HCT116 (cell line): ENCODE measurements at regions not wholly inside any gene's neighbourhood (a gene's known extent, or its start where the extent isn't known, plus 50 kb on each side); places are given as distances from the start of the nearest gene placed in this dataset.

ENCODE experiments used
- ATAC-seq: fragments of 200-7000 bp; cut with Tn5 transposase; 2 replicates; pipeline ENCODE4 v1.9.1; 2020; ENCODE audit warnings: mild to moderate bottlenecking, moderate library complexity
- BruUV-seq: library from RNA; stranded (reverse); fragments of 400-500 nt; replicated peaks from 2 replicates; lab custom pipeline; 2021; lab: Mats Ljungman, UMichigan
- CTCF ChIA-PET: fragments of 300-600 bp; sonication (Branson Sonifier 250); formaldehyde crosslinking; loops from one replicate; lab custom pipeline; 2021; ENCODE audit warnings: antibody characterized with exemption; lab: Charles Lee
- POLR2A ChIA-PET: fragments of 300-600, 350-600 bp; sonication (Branson Sonifier 250); formaldehyde crosslinking; loops from one replicate; lab custom pipeline; 2021; ENCODE audit warnings: antibody characterized with exemption; lab: Charles Lee
- RAD21 ChIA-PET, 2 experiments: fragments of 300-600 bp; sonication (Branson Sonifier 250); formaldehyde crosslinking; loops; one replicate each; lab custom pipeline; 2023; ENCODE audit warnings: low total read pairs in 2 of 2; ENCODE audit not compliant: uncharacterized antibody in 2 of 2, unreplicated experiment in 2 of 2, low non-redundant PET in 1 of 2; lab: Charles Lee
- DNase-seq: peaks from one replicate; pipeline ENCODE4 v3.0.0-alpha.2; 2010; ENCODE audit warnings: low read depth, low spot score
- H2AFZ ChIP-seq: fragments of 200-600 bp; shearing (Covaris generic), sonication (generic); 2 replicates; pipeline ENCODE4 v1.6.1; 2017; ENCODE audit warnings: low read depth, mixed run types, mixed read lengths, antibody characterized with exemption, low read length; ENCODE audit not compliant: poor library complexity, severe bottlenecking
- H3K27ac ChIP-seq: 2 replicates; pipeline ENCODE4 v1.5.1; 2012; ENCODE audit warnings: low read depth, low read length
- H3K27me3 ChIP-seq: fragments of 200-600 bp; sonication (generic); 2 replicates; pipeline ENCODE4 v1.6.1; 2016; ENCODE audit warnings: mixed run types, low read length, mixed read lengths; ENCODE audit not compliant: insufficient read depth
- H3K36me3 ChIP-seq, 2 experiments: fragments of 200-500 bp in 1 of 2; fragments of 200-600 bp in 1 of 2; sonication (Bioruptor generic) in 1 of 2; sonication (generic) in 1 of 2; 2 replicates each; pipeline versions ENCODE4 v1.5.1 to v1.6.1; 2014 to 2016; ENCODE audit warnings: low read length in 2 of 2, inconsistent platforms in 1 of 2, mixed read lengths in 1 of 2, mixed run types in 1 of 2; ENCODE audit not compliant: insufficient read depth in 2 of 2, control insufficient read depth in 1 of 2
- H3K4me1 ChIP-seq, 2 experiments: fragments of 200-600 bp in 1 of 2; sonication (generic) in 1 of 2; 2 replicates each; pipeline versions ENCODE4 v1.5.1 to v1.6.1; 2012 to 2017; ENCODE audit warnings: low read length in 2 of 2, inconsistent platforms in 1 of 2, mild to moderate bottlenecking in 1 of 2, mixed read lengths in 1 of 2, mixed run types in 1 of 2, moderate library complexity in 1 of 2; ENCODE audit not compliant: insufficient read depth in 2 of 2, control insufficient read depth in 1 of 2
- H3K4me2 ChIP-seq: fragments of 200-600 bp; sonication (generic); 2 replicates; pipeline ENCODE4 v1.6.1; 2017; ENCODE audit warnings: mixed run types, low read length, mixed read lengths
- H3K4me3 ChIP-seq, 2 experiments: fragments of 200-600 bp in 1 of 2; sonication (generic) in 1 of 2; replicated peaks in 1 of 2; 2 replicates each; pipeline ENCODE4 v1.5.1; 2011 to 2016; ENCODE audit warnings: low read length in 2 of 2, control low read depth in 1 of 2, low read depth in 1 of 2, mild to moderate bottlenecking in 1 of 2, mixed read lengths in 1 of 2, mixed run types in 1 of 2
- H3K79me2 ChIP-seq: fragments of 200-600 bp; sonication (generic); 2 replicates; pipeline ENCODE4 v1.6.1; 2017; ENCODE audit warnings: mild to moderate bottlenecking, mixed run types, low read length, moderate library complexity, mixed read lengths; ENCODE audit not compliant: insufficient read depth
- H3K9ac ChIP-seq: fragments of 200-600 bp; sonication (generic); 2 replicates; pipeline ENCODE4 v1.6.1; 2016; ENCODE audit warnings: low read length, mixed read lengths
- H3K9me2 ChIP-seq: fragments of 200-600 bp; sonication (generic), shearing (Covaris generic); 2 replicates; pipeline ENCODE4 v1.6.1; 2017; ENCODE audit warnings: mixed run types, mild to moderate bottlenecking, moderate library complexity; ENCODE audit not compliant: insufficient read depth
- H3K9me3 ChIP-seq, 2 experiments: fragments of 200-500 bp in 1 of 2; fragments of 200-600 bp in 1 of 2; sonication (Bioruptor generic) in 1 of 2; sonication (generic) in 1 of 2; 2 replicates each; pipeline ENCODE4 v1.6.1; 2014 to 2017; ENCODE audit warnings: low read length in 2 of 2, mixed read lengths in 2 of 2, inconsistent platforms in 1 of 2, low read depth in 1 of 2, mild to moderate bottlenecking in 1 of 2, mixed run types in 1 of 2, moderate library complexity in 1 of 2; ENCODE audit not compliant: control insufficient read depth in 1 of 2, insufficient read depth in 1 of 2
- H4K20me1 ChIP-seq: fragments of 200-600 bp; sonication (generic), shearing (Covaris generic); 2 replicates; pipeline ENCODE4 v1.6.1; 2017; ENCODE audit warnings: mixed run types, mild to moderate bottlenecking, moderate library complexity; ENCODE audit not compliant: insufficient read depth
- CBX3 ChIP-seq: IDR thresholded peaks from 2 replicates; pipeline ENCODE4 v1.6.1; 2012; ENCODE audit warnings: low read depth
- CEBPB ChIP-seq: IDR thresholded peaks from 2 replicates; pipeline ENCODE4 v1.6.1; 2012; ENCODE audit warnings: low read depth
- EGR1 ChIP-seq: IDR thresholded peaks from 2 replicates; pipeline ENCODE4 v1.6.1; 2012; ENCODE audit warnings: low read depth
- ELF1 ChIP-seq: IDR thresholded peaks from 2 replicates; pipeline ENCODE4 v1.6.1; 2012; ENCODE audit warnings: low read depth, borderline replicate concordance
- EZH2 ChIP-seq: fragments of 200-600 bp; sonication (generic); IDR thresholded peaks from 2 replicates; pipeline ENCODE4 v1.6.1; 2017; ENCODE audit warnings: antibody characterized with exemption, mixed run types
- EZH2phosphoT487 ChIP-seq: fragments of 200-600 bp; IDR thresholded peaks from 2 replicates; pipeline ENCODE4 v1.6.1; 2018; ENCODE audit warnings: antibody characterized with exemption, borderline replicate concordance
- FOSL1 ChIP-seq: IDR thresholded peaks from 2 replicates; pipeline ENCODE4 v1.6.1; 2012; ENCODE audit warnings: low read depth
- JUND ChIP-seq: IDR thresholded peaks from 2 replicates; pipeline ENCODE4 v1.6.1; 2012
- POLR2A ChIP-seq: IDR thresholded peaks from 2 replicates; pipeline ENCODE4 v1.7.0; 2011; ENCODE audit warnings: borderline replicate concordance; ENCODE audit not compliant: insufficient read depth, insufficient read length; ENCODE audit errors: extremely low read depth
- POLR2AphosphoS5 ChIP-seq: IDR thresholded peaks from 2 replicates; pipeline ENCODE4 v1.6.1; 2011; ENCODE audit warnings: mild to moderate bottlenecking, low read depth, low read length, moderate library complexity
- RAD21 ChIP-seq: IDR thresholded peaks from 2 replicates; pipeline ENCODE4 v1.6.1; 2012; ENCODE audit warnings: low read depth, mild to moderate bottlenecking
- SIN3A ChIP-seq: IDR thresholded peaks from 2 replicates; pipeline ENCODE4 v1.6.1; 2012; ENCODE audit warnings: low read depth
- SRF ChIP-seq: IDR thresholded peaks from 2 replicates; pipeline ENCODE4 v1.6.1; 2012; ENCODE audit warnings: low read depth
- TCF7L2 ChIP-seq: IDR thresholded peaks from 2 replicates; pipeline ENCODE4 v1.7.0; 2011; ENCODE audit warnings: borderline replicate concordance, inconsistent platforms; ENCODE audit not compliant: insufficient read depth, insufficient read length; ENCODE audit errors: extremely low read depth
- YY1 ChIP-seq: IDR thresholded peaks from 2 replicates; pipeline ENCODE4 v1.6.1; 2011; ENCODE audit warnings: low read length, low read depth, moderate library complexity, mild to moderate bottlenecking; ENCODE audit not compliant: insufficient replicate concordance; ENCODE audit errors: extremely low read depth
- ZFX ChIP-seq: fragments of 450-650 bp; IDR thresholded peaks from 2 replicates; pipeline ENCODE4 v1.6.1; 2017
- ZNF274 ChIP-seq: fragments of 200-500 bp; sonication (Bioruptor generic); IDR thresholded peaks from 2 replicates; pipeline ENCODE4 v1.6.1; 2014; ENCODE audit warnings: mild to moderate bottlenecking, low read depth, low read length, inconsistent platforms
- intact Hi-C: fragments of 100-400 bp; cut with micrococcal nuclease; formaldehyde crosslinking; loops from 2 replicates; pipeline ENCODE4 v1.10.0; 2022
- TF ChIP-seq, protein P1 (sequence below): IDR thresholded peaks from 2 replicates; pipeline ENCODE4 v1.6.1; 2012; ENCODE audit warnings: low read depth
- TF ChIP-seq, protein P2 (sequence below): IDR thresholded peaks from 2 replicates; pipeline ENCODE4 v1.6.1; 2012
- TF ChIP-seq, protein P3 (sequence below): IDR thresholded peaks from 2 replicates; pipeline ENCODE4 v1.6.1; 2011; ENCODE audit warnings: mild to moderate bottlenecking, low read length, moderate library complexity; ENCODE audit not compliant: insufficient replicate concordance; ENCODE audit errors: extremely low read depth
- TF ChIP-seq, protein P4 (sequence below): IDR thresholded peaks from 2 replicates; pipeline ENCODE4 v1.6.1; 2012

DNA sequence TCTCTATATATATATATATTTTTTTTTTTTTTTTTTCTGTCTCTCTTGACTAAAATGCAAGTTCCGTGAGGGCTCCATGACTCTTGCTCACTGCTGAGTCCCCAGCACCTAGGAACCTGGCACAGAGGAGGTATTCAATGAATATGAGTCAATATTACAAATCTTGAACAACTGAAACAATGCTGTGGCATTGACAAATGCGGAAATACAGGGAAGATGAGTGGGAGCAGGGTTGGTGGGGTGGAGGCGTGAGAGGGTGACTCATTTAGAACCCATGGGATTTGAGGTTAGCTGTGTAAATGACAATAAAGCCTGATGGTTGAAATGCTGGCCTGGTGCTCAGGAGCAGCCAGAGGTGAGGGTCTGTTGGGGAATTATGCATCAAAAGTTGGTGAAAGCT lies 121.7 kb upstream of the FUT8 start:
- H3K4me3 ChIP-seq, result peak overlapping the region in 1 of 2 experiments; percentile 9; a peak in 1 of 4 replicates
- ChIA-PET CTCF (interaction anchor here (0.7 kb wide), 1 partner anchor 57 kb away, joined by 3 read pairs; no protein-coding TSS in a partner anchor), RAD21 (interaction anchor here in 1 of 2 experiments (0.5 kb wide), 1 partner anchor 43 kb away, joined by 3 read pairs; no protein-coding TSS in a partner anchor), POLR2A (interaction anchor here (0.6 to 2.0 kb wide), 3 partner anchors 10 to 387 kb away, joined by 3 to 5 read pairs (median 3); no protein-coding TSS in a partner anchor)
- no peaks in the 10 kb centered on the region for H3K9me2 ChIP-seq
- peak overlapping the region; percentile 32; the same call in 1 of the 2 replicates for H3K27ac ChIP-seq
- no peaks in the 10 kb centered on the region for H4K20me1 ChIP-seq
- ATAC-seq (peak; percentile 84), DNase-seq (peak; percentile 93)
- no peaks in the 10 kb centered on the region for H3K27me3 ChIP-seq
- H3K36me3 ChIP-seq, result no peaks in the 10 kb centered on the region
- H2AFZ ChIP-seq, result no peak overlapping the region
- no peaks in the 10 kb centered on the region for H3K9me3 ChIP-seq
- intact Hi-C loops, result loop anchor here (5.0 kb wide), 2 partner anchors 54 to 66 kb away; no protein-coding TSS in a partner anchor
- H3K4me2 ChIP-seq, result peak overlapping the region; percentile 55
- peak overlapping the region; percentile 29 for H3K9ac ChIP-seq
- H3K4me1 ChIP-seq, result peaks cover 6 to 43% of the 10 kb centered on the region in 2 experiments
- H3K79me2 ChIP-seq, result no peaks in the 10 kb centered on the region
- BruUV-seq, result no TSS peak
- TF ChIP-seq ZNF274 (no peak), TCF7L2 (no peak), SIN3A (no peak; the same call in 1 of the 2 replicates), POLR2A (no peak), POLR2AphosphoS5 (peak; percentile 35; the same call in 1 of the 2 replicates), EGR1 (peak; percentile 95), RAD21 (peak; percentile 36; the same call in 1 of the 2 replicates), EZH2phosphoT487 (no peak), YY1 (no peak), ZFX (no peak), ELF1 (peak; percentile 73; the same call in 1 of the 2 replicates), JUND (peak; percentile 96), CEBPB (peak; percentile 82), EZH2 (no peak), FOSL1 (peak; percentile 93), CBX3 (peak; percentile 93; the same call in 1 of the 2 replicates), SRF (peak; percentile 70; the same call in 1 of the 2 replicates)
- TF ChIP-seq, protein P1, sequence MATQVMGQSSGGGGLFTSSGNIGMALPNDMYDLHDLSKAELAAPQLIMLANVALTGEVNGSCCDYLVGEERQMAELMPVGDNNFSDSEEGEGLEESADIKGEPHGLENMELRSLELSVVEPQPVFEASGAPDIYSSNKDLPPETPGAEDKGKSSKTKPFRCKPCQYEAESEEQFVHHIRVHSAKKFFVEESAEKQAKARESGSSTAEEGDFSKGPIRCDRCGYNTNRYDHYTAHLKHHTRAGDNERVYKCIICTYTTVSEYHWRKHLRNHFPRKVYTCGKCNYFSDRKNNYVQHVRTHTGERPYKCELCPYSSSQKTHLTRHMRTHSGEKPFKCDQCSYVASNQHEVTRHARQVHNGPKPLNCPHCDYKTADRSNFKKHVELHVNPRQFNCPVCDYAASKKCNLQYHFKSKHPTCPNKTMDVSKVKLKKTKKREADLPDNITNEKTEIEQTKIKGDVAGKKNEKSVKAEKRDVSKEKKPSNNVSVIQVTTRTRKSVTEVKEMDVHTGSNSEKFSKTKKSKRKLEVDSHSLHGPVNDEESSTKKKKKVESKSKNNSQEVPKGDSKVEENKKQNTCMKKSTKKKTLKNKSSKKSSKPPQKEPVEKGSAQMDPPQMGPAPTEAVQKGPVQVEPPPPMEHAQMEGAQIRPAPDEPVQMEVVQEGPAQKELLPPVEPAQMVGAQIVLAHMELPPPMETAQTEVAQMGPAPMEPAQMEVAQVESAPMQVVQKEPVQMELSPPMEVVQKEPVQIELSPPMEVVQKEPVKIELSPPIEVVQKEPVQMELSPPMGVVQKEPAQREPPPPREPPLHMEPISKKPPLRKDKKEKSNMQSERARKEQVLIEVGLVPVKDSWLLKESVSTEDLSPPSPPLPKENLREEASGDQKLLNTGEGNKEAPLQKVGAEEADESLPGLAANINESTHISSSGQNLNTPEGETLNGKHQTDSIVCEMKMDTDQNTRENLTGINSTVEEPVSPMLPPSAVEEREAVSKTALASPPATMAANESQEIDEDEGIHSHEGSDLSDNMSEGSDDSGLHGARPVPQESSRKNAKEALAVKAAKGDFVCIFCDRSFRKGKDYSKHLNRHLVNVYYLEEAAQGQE, result no peak
- TF ChIP-seq, protein P2, sequence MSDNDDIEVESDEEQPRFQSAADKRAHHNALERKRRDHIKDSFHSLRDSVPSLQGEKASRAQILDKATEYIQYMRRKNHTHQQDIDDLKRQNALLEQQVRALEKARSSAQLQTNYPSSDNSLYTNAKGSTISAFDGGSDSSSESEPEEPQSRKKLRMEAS, result peak; percentile 70
- TF ChIP-seq, protein P3, sequence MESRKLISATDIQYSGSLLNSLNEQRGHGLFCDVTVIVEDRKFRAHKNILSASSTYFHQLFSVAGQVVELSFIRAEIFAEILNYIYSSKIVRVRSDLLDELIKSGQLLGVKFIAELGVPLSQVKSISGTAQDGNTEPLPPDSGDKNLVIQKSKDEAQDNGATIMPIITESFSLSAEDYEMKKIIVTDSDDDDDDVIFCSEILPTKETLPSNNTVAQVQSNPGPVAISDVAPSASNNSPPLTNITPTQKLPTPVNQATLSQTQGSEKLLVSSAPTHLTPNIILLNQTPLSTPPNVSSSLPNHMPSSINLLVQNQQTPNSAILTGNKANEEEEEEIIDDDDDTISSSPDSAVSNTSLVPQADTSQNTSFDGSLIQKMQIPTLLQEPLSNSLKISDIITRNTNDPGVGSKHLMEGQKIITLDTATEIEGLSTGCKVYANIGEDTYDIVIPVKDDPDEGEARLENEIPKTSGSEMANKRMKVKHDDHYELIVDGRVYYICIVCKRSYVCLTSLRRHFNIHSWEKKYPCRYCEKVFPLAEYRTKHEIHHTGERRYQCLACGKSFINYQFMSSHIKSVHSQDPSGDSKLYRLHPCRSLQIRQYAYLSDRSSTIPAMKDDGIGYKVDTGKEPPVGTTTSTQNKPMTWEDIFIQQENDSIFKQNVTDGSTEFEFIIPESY, result no peak
- TF ChIP-seq, protein P4, sequence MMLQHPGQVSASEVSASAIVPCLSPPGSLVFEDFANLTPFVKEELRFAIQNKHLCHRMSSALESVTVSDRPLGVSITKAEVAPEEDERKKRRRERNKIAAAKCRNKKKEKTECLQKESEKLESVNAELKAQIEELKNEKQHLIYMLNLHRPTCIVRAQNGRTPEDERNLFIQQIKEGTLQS, result no peak
